GM19025 (cell line): ENCODE measurements at regions not wholly inside any gene's neighbourhood (a gene's known extent, or its start where the extent isn't known, plus 50 kb on each side); places are given as distances from the start of the nearest gene placed in this dataset.

Source experiments
- ATAC-seq: cut with Tn5 transposase; IDR thresholded peaks from one replicate; pipeline ENCODE4 v1.9.1; 2021; ENCODE audit warnings: mild to moderate bottlenecking, low read depth, moderate library complexity; ENCODE audit not compliant: unreplicated experiment

GRCh38 chr12:124240493-124240892 is 54.4 kb upstream of the RFLNA start:
- no peak for ATAC-seq

- ATAC-seq, result no peak
Observed at GRCh38 chr12:124241776-124242528, 52.9 kb upstream of the RFLNA start.

- ATAC-seq, result no peak
Observed at GRCh38 chr12:124242529-124243065, 52.3 kb upstream of the RFLNA start.

GRCh38 chr12:124243936-124244335 is 51.0 kb upstream of the RFLNA start:
- ATAC-seq, result no peak
